ENCODE measurements at regions not wholly inside any gene's neighbourhood (a gene's known extent, or its start where the extent isn't known, plus 50 kb on each side); places are given as distances from the start of the nearest gene placed in this dataset.

DNA sequence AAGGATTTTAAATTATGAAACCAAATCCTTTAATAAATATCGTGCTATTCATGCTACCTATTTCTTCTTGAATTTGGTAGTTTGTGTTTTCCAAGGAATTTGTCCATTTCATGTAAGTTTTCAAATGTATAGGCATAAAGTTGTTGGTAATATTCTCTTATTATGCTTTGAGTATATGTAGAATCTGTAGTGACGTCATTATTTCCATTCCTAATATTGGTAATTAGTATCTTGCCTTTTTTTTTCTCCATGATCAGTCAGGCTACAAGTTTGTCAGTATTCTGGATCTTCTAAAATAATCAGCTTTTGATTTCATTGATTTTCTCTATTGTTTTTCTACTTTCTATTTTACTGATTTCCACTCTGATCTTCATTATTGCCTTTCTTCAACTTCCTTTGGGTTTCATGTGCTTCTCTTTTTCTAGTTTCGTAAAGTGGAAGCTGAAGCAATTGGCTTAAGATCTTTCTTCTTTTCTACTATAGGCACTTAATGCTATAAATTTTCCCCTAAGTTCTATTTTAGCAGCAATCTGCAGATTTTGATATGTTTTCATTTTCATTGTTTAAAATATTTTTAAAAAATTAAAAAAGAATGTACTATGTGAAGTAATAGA lies 156.5 kb upstream of the HDAC9 start:
- TF ChIP-seq, protein P1, sequence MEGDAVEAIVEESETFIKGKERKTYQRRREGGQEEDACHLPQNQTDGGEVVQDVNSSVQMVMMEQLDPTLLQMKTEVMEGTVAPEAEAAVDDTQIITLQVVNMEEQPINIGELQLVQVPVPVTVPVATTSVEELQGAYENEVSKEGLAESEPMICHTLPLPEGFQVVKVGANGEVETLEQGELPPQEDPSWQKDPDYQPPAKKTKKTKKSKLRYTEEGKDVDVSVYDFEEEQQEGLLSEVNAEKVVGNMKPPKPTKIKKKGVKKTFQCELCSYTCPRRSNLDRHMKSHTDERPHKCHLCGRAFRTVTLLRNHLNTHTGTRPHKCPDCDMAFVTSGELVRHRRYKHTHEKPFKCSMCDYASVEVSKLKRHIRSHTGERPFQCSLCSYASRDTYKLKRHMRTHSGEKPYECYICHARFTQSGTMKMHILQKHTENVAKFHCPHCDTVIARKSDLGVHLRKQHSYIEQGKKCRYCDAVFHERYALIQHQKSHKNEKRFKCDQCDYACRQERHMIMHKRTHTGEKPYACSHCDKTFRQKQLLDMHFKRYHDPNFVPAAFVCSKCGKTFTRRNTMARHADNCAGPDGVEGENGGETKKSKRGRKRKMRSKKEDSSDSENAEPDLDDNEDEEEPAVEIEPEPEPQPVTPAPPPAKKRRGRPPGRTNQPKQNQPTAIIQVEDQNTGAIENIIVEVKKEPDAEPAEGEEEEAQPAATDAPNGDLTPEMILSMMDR (conservative IDR thresholded peaks at IDR 0.05; ENCODE audit: low read length), result no peak
- TF ChIP-seq EZH2phosphoT487 (IDR thresholded peaks at IDR 0.05; ENCODE audit: borderline replicate concordance), result no peak
